B cell (primary cell): ENCODE measurements at regions not wholly inside any gene's neighbourhood (a gene's known extent, or its start where the extent isn't known, plus 50 kb on each side); places are given as distances from the start of the nearest gene placed in this dataset.

Experiments
- CTCF ChIP-seq: fragments of 200-600 bp; IDR thresholded peaks from one replicate; pipeline ENCODE4 v1.8.0; 2022; ENCODE audit warnings: antibody characterized with exemption, mild to moderate bottlenecking
- EZH2 ChIP-seq: IDR thresholded peaks from 2 replicates; pipeline ENCODE4 v1.6.1; 2012; ENCODE audit warnings: borderline replicate concordance, low read depth, mild to moderate bottlenecking, moderate library complexity, low read length; ENCODE audit not compliant: insufficient read depth, poor library complexity, severe bottlenecking

- TF ChIP-seq CTCF (no peak), EZH2 (no peak)
Observed at GRCh38 chr4:175271010-175271630, 353.0 kb downstream of the ADAM29 start.
